Non-pigmented ciliary epithelial cell (primary cell): ENCODE measurements at regions not wholly inside any gene's neighbourhood (a gene's known extent, or its start where the extent isn't known, plus 50 kb on each side); places are given as distances from the start of the nearest gene placed in this dataset.

Experiments used
- DNase-seq: peaks from one replicate; pipeline ENCODE4 v3.0.0-alpha.2; 2010; ENCODE audit warnings: low read depth

- DNase-seq, result no peak
Observed at GRCh38 chr9:95670122-95670521, 153.4 kb upstream of the PTCH1 start.

DNA sequence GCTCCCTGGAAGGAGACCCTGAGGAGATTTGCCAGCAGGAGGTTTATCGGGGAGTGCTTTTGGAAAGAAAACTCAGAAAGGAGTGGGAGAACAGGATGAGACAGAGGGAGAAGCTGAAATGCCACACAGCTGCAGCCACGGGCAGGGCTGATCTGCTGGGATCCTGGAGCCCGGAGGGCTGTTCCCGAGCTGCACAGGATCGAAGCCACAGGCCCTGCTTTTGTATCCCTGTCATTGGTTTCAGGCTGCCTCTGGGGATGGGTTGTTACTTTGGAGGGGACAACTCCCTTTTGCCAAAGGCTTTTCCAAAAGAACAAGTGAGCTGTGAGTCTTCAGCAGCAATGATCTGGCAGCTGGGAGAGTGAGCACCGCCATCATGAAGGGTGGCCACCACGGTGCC is 152.5 kb upstream of the PTCH1 start:
- DNase-seq, result no peak

DNA sequence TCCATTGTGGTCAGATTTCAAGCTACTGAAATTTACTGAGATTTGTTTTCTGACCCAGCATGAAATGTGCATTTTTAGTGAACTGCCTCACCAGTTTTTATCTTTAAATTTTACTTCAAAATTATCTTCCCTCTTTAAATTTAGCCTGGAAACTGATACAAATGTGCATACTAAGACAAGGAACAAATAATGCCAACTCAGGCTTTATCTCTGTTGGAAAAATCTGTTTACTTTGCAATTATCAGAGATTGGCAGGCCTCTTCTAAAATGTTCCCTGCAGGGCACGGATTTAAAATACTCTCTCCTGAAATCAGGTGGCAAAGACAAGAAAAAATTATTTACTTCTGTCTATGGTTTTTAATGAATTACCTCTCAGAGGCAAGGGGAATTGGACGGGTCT is 151.0 kb upstream of the PTCH1 start:
- no peak for DNase-seq

- no peak for DNase-seq
Observed at GRCh38 chr9:95666785-95667155, 150.0 kb upstream of the PTCH1 start.

DNA sequence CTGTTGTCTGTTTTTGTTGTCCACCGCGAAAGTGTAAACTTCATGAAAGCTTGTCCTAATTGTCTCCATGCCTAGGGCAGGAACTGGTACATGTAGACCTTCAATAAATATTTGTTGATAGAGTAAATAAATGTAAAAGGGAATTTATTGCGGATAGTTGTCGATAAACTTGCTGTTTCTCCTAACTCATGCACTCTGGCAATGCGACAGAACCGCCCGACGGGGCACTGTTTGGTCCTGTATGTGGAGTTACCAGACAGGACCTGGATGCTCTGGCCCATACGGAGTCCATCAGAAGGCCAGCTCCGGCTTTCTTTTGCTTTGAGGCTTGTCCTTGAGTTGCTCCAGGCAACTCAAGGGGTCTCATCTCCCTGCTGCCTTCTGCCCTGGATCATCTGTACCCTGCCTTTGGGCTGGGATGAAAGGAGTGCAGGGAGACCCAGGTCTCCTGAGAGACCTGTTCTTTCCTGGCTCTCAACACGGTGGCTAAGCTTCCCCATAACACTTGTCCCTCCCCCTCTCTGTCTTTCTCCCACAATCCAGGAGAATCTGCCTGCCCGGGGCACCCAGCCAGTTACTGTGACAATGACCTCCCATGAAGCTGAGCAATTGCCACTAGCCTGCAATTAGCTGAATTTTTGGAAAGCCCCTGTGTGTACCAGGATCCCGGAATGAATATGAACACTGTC is 149.5 kb upstream of the PTCH1 start:
- no peak for DNase-seq

DNA sequence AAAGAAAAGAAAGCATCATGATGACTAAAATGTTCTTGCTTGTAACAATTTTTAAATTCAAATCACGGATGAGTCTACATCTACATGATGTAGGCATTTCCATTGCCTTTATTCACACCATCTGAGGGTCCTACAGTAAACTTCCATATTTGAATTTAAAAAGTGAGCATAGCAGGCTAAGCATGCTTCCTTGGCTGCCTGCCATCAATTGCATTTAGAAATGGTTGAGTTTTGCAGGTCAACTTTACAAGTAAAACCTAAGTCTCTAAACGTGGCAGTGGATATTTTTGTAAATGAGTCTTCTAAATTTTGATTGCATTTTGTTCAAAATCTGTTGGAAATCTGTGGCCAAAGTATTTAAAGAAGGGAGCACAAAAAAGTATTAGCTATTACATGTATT is 136.5 kb upstream of the PTCH1 start:
- DNase-seq, result no peak

DNA sequence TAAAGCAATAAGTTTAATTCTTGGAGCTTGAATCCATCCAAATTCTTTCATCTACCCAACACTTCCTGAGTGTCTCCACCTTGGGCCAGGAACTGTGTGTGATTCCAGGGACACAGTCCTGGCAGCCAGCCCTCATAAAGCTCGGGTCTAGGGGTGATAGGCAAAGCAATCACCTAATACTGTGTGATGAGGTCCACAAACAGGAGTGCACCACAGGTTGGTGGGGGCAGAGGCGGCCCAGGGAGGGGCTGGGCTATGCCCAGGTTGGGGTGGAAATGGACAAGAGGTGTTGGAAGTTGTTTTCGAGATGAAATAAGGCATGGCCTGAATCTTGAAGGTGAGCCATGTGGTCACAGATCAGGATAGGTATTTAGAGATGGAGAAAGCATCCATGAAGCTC is 133.9 kb upstream of the PTCH1 start:
- no peak for DNase-seq

DNA sequence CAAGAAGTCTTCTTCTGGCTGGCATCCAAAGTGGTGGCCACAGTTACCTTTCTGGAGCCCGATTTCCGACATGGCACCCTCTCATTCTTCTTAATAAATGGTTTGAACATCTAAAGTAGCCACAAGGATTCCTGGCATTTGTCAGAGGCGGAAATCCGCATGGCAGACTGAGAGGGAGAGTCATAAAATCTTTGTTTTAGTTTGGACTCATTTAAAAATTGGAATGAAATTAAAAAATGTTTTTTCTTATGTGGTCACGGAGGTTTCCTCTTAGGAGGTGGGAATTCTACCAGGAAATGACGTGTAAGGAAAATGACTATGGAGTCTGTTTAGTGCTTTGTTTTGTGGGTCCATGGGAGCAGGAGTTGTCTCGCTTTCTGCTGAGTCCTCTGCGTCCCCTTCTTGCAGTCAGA is 133.0 kb upstream of the PTCH1 start:
- no peak for DNase-seq

GRCh38 chr9:95648225-95648624 is 131.5 kb upstream of the PTCH1 start:
- DNase-seq, result no peak

- no peak for DNase-seq
Observed at GRCh38 chr9:95645992-95646391, 129.2 kb upstream of the PTCH1 start.

DNA sequence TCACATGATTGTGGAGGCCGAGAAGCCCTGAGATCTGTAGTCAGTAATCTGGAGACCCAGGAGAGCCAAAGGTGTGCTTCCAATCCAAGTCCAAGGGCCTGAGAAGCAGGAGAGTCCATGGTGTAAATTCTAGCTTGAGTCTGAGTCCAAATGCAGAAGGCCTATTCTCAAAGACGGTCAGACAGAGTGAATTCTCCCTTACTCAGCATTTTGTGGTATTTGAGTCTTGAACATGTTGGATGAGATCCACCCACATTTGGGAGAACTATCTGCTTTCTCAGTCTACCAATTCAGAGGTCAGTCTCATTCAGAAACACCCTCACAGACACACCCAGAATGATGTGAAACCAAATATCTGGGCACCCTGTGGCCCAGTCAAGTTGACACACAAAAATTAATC is 128.8 kb upstream of the PTCH1 start:
- DNase-seq, result no peak

DNA sequence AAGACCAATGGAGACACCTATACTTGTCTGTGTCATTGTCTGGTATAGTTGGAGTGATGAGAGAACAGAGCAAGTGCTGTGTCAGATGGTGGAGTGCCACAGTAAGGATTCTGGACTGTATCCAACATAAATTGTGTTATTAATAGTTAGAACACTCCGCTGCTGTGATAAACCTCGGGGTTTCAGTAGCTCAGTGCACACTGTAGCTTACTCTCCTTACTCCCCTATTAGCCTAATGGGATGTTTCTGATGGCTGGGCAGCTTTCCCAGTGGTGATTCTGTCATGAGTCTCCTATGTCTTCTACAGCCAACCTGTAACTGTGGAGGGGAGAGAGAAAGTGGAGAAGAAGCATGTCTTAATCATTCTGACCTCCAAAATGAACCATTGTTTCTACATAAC is 127.6 kb upstream of the PTCH1 start:
- no peak for DNase-seq

DNA sequence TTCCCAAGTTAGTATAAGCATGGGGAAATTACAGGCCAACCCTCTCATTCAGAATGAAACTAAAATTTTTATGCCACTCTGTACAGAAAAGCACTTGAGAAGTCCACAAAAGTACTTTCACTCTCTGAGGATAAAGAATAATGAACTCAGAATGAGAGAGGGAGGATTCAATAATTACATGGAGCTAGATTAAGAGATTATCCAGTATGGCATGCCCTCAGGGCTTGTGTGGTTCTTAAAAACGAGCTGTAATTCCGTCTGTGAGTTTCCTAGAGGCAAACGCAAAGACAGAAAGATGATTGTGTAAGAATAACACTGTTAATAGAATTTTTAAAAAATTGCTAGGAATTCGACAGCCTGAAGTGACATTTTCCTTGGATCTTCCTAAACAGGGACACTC is 126.8 kb upstream of the PTCH1 start:
- no peak for DNase-seq

DNA sequence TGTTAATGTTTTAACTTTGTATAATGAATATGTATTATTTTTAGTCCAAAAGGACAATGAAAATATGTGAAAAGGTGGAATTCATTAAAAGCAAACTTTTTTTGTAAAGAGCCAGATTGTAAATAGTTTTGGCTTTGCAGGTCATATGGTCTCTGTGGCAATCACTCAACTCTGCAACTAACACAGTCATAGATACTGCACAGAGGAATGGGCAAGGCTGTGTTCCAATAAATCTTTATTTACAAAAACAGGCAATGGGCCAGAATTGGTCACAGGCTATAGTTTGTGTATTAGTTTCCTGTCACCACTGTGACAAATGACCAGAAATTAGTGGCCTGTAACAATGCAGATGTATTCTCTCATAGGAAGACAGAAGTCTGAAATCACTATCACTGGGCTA is 125.4 kb upstream of the PTCH1 start:
- DNase-seq, result no peak

DNA sequence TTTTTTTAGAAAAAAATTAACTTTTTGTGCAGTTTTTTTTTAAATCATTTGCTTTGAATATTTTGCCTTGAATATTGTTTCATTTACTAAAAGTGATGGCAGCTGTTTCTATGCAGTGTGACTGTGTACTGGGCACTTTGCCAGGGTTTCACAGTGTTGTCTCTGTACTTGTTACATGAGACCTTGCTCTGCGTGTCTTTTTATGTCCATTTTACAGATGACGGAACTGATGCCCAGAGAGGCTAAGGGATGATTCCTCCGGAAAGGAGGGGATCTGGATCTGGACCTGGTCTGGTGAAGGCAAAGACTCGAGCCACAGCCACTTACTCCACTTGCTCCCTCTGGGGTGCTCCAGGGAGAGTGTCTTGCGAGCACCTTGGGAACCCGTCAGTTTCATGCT is 124.8 kb upstream of the PTCH1 start:
- no peak for DNase-seq

GRCh38 chr9:95640336-95640735 is 123.6 kb upstream of the PTCH1 start:
- DNase-seq, result no peak

- no peak for DNase-seq
Observed at GRCh38 chr9:95635986-95636671, 119.4 kb upstream of the PTCH1 start.

DNA sequence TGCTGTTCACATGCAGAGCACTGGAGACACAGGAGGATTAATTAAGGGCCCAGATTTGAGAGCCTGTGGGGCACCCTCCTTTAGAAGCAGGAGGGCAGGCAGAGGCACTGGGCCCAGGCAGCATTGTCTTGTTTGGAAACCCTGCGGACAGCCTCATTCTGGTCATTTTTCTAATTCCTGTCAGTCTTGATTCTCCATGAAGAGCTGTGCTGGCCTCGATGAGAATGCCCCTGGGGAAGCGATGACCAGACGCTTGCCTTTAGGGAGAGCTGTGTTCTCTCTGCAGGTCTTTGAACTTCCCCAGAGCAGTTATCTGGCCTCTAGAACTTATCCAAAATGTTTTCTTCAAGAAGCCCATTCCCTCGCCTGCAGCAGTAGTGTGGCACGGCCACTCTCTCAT is 117.8 kb upstream of the PTCH1 start:
- no peak for DNase-seq

DNA sequence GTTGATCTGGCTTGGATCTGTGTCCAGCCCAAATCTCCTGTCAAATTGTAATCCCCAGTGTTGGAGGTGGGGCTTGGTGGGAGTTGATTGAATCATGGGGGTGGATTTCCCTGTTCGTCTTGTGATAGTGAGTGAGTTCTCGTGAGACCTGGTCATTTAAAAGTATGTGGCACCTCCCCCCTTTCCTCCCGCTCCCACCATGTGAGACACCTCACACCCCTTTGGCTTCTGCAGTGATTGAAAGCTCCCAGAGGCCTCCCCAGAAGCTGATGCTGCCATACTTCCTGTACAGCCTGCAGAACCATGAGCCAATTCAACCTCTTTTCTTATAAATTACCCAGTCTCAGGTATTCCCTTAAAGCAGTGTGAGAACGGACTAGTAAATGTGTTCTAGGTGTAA is 117.3 kb upstream of the PTCH1 start:
- DNase-seq, result no peak

GRCh38 chr9:95629585-95629984 is 112.8 kb upstream of the PTCH1 start:
- no peak for DNase-seq

DNA sequence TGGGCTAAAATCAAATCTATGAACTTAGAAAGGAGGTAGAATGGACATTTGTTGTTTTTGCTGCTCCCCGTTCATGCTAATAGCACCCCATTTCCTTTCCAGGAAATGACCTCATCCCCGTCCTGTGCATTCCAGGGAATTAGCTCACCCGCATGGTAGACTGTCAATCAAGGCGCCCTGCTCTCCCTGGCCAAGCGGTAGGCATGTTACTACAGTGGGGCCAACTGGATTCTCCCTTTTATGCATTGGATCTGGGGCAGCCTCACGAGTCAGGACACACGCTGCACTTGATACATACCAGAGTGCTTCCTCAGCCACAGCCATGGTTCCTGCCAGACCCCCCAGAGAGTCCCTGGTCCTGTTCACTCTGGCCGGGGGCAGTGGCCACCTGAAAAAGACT is 111.0 kb upstream of the PTCH1 start:
- no peak for DNase-seq

DNA sequence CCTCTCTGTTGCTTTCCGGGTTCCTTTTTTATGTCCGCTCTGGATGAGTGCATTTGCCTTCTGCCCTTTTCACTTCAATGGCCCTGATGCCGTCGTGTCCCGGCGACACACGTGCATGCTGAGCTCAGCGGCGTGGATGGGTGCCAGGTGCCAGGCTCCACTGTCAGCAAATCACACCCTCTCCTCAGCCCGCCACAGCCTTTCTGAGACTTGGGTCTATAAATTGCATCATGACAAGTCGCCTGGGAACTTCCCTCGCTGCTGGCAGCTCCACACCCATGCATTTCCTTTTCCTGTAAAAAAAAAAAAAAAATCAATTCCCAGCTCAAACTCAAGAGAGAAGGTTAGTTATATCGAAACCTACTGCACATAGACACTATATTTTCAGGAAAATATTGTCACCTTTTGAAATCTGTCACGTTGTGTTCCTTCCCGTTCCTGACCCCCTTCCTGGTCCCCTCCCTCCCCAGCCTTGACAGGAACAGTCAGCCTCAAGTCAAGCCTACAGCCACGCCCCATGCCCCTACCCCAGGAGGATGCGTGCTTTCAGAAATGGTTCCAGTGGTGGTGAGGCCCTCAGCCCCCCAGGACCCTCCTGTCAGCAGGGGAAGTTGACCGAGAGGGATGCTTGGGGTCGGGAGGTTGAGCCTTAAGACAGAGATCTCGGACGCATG is 110.3 kb upstream of the PTCH1 start:
- no peak for DNase-seq

- no peak for DNase-seq
Observed at GRCh38 chr9:95626341-95626740, 109.6 kb upstream of the PTCH1 start.

DNA sequence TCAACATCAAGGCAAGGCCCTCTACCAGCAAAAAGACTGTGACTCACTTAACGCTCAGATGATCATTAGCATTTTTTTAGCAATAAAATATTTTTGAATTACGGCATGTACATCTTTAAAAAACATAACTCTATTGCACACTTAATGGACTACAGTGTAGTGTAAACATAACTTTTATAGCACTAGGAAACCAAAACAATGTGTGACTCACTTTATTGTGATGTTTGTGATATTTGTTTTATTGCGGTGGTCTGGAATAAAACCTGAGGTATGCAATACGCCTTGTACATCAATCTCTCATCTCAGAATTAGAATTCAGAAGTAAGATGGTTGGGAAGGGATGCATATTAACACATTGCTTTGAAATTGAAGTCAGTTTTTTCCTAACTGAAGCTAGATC is 106.9 kb upstream of the PTCH1 start:
- no peak for DNase-seq
